HEK293 (cell line): ENCODE measurements at regions not wholly inside any gene's neighbourhood (a gene's known extent, or its start where the extent isn't known, plus 50 kb on each side); places are given as distances from the start of the nearest gene placed in this dataset.

Experiments used
- CTCF ChIA-PET: fragments of 350-600 bp; formaldehyde crosslinking; extraction: SDS; loops from one replicate; lab custom pipeline; 2021; ENCODE audit warnings: antibody characterized with exemption; lab: Yijun Ruan, JAX
- POLR2A ChIA-PET: fragments of 300-600 bp; formaldehyde crosslinking; extraction: SDS; loops from one replicate; lab custom pipeline; 2020; ENCODE audit warnings: antibody characterized with exemption, inconsistent platforms; lab: Yijun Ruan, JAX
- H3K27ac ChIP-seq: fragments of 200-500 bp; sonication (Bioruptor generic); 2 replicates; pipeline ENCODE4 v1.5.1; 2014; ENCODE audit warnings: low read depth, low read length, control low read depth, inconsistent platforms; ENCODE audit errors: extremely low read depth
- H3K36me3 ChIP-seq, 2 experiments: fragments of 200-500 bp in 1 of 2; sonication (Bioruptor generic) in 1 of 2; 1 replicate in 1 of 2; 2 replicates in 1 of 2; pipeline ENCODE4 v1.5.1; 2014 to 2017; ENCODE audit warnings: inconsistent platforms in 2 of 2, low read length in 2 of 2; ENCODE audit not compliant: control insufficient read depth in 2 of 2, insufficient read depth in 1 of 2
- H3K4me1 ChIP-seq: fragments of 200-500 bp; sonication (Bioruptor generic); 2 replicates; pipeline ENCODE4 v1.5.1; 2014; ENCODE audit warnings: mild to moderate bottlenecking, low read length, inconsistent platforms; ENCODE audit not compliant: control insufficient read depth, insufficient read depth
- H3K4me3 ChIP-seq: 2 replicates; pipeline ENCODE4 v1.5.1; 2011; ENCODE audit warnings: low read depth, mild to moderate bottlenecking, control low read depth, low read length, moderate library complexity
- H3K9me3 ChIP-seq: fragments of 200-500 bp; sonication (Bioruptor generic); 2 replicates; pipeline ENCODE4 v1.5.1; 2014; ENCODE audit warnings: low read depth, low read length, inconsistent platforms; ENCODE audit not compliant: control insufficient read depth, insufficient read depth
- BCL11A ChIP-seq: fragments of 450-650 bp; formaldehyde crosslinking; IDR thresholded peaks from 2 replicates; pipeline ENCODE4 v1.5.1; 2016; ENCODE audit warnings: low read depth, missing biosample characterization, missing genetic modification characterization
- GLIS2 ChIP-seq: fragments of 450-650 bp; formaldehyde crosslinking; IDR thresholded peaks from 2 replicates; pipeline ENCODE4 v1.5.1; 2016; ENCODE audit warnings: missing biosample characterization, missing genetic modification characterization
- PRDM2 ChIP-seq: fragments of 450-650 bp; formaldehyde crosslinking; IDR thresholded peaks from 2 replicates; pipeline ENCODE4 v1.5.1; 2016; ENCODE audit warnings: missing biosample characterization, missing genetic modification characterization, borderline replicate concordance
- REST ChIP-seq: fragments of 450-650 bp; formaldehyde crosslinking; IDR thresholded peaks from 2 replicates; pipeline ENCODE4 v1.5.1; 2016; ENCODE audit warnings: missing biosample characterization, missing genetic modification characterization
- ZBTB49 ChIP-seq: fragments of 450-650 bp; formaldehyde crosslinking; IDR thresholded peaks from 2 replicates; pipeline ENCODE4 v1.5.1; 2016; ENCODE audit warnings: missing biosample characterization, missing genetic modification characterization, low read depth
- ZFP37 ChIP-seq: fragments of 450-650 bp; formaldehyde crosslinking; IDR thresholded peaks from 2 replicates; pipeline ENCODE4 v1.5.1; 2016; ENCODE audit warnings: missing biosample characterization, missing genetic modification characterization
- ZIC2 ChIP-seq: fragments of 450-650 bp; formaldehyde crosslinking; IDR thresholded peaks from 2 replicates; pipeline ENCODE4 v1.5.1; 2016; ENCODE audit warnings: missing biosample characterization, missing genetic modification characterization
- ZNF184 ChIP-seq: fragments of 450-650 bp; IDR thresholded peaks from 2 replicates; pipeline ENCODE4 v1.5.1; 2018; ENCODE audit warnings: missing biosample characterization, mild to moderate bottlenecking, missing genetic modification characterization
- ZNF24 ChIP-seq: fragments of 450-650 bp; formaldehyde crosslinking; IDR thresholded peaks from 2 replicates; pipeline ENCODE4 v1.5.1; 2016; ENCODE audit warnings: missing biosample characterization, missing genetic modification characterization
- ZNF311 ChIP-seq: fragments of 450-650 bp; formaldehyde crosslinking; IDR thresholded peaks from 2 replicates; pipeline ENCODE4 v1.5.1; 2017; ENCODE audit warnings: missing biosample characterization, missing genetic modification characterization, borderline replicate concordance
- ZNF521 ChIP-seq: fragments of 450-650 bp; formaldehyde crosslinking; IDR thresholded peaks from 2 replicates; pipeline ENCODE4 v1.5.1; 2017; ENCODE audit warnings: missing biosample characterization, mild to moderate bottlenecking, missing genetic modification characterization
- ZNF544 ChIP-seq: fragments of 450-650 bp; formaldehyde crosslinking; IDR thresholded peaks from 2 replicates; pipeline ENCODE4 v1.5.0; 2017; ENCODE audit warnings: missing biosample characterization, missing genetic modification characterization
- ZNF600 ChIP-seq: fragments of 450-650 bp; formaldehyde crosslinking; IDR thresholded peaks from 2 replicates; pipeline ENCODE4 v1.5.1; 2016; ENCODE audit warnings: missing biosample characterization, missing genetic modification characterization
- ZNF624 ChIP-seq: fragments of 450-650 bp; formaldehyde crosslinking; IDR thresholded peaks from 2 replicates; pipeline ENCODE4 v1.5.1; 2017; ENCODE audit warnings: missing biosample characterization, missing genetic modification characterization
- ZNF629 ChIP-seq: fragments of 450-650 bp; formaldehyde crosslinking; IDR thresholded peaks from 2 replicates; pipeline ENCODE4 v1.5.1; 2017; ENCODE audit warnings: missing biosample characterization, missing genetic modification characterization
- ZNF654 ChIP-seq: fragments of 450-650 bp; formaldehyde crosslinking; IDR thresholded peaks from 2 replicates; pipeline ENCODE4 v1.5.1; 2016; ENCODE audit warnings: low read depth, missing biosample characterization, missing genetic modification characterization
- ZNF707 ChIP-seq: fragments of 450-650 bp; formaldehyde crosslinking; IDR thresholded peaks from 2 replicates; pipeline ENCODE4 v1.5.1; 2016; ENCODE audit warnings: missing biosample characterization, missing genetic modification characterization
- ZNF768 ChIP-seq: fragments of 450-650 bp; formaldehyde crosslinking; IDR thresholded peaks from 2 replicates; pipeline ENCODE4 v1.5.1; 2018; ENCODE audit warnings: missing biosample characterization, mild to moderate bottlenecking, missing genetic modification characterization

- no peaks in the 10 kb centered on the region for H3K36me3 ChIP-seq
- POLR2A ChIA-PET, result no interaction called here
- no peak overlapping the region for H3K4me3 ChIP-seq
- no peaks in the 10 kb centered on the region for H3K9me3 ChIP-seq
- H3K4me1 ChIP-seq, result peaks cover 8% of the 10 kb centered on the region
- TF ChIP-seq ZNF521, result no peak
- no peak for TF ChIP-seq REST (tag by site-specific recombination)
- TF ChIP-seq ZNF184 (tag by site-specific recombination), result no peak
- TF ChIP-seq ZNF654 (tag by site-specific recombination), result no peak
- no peak for TF ChIP-seq ZNF768 (tag by site-specific recombination)
- TF ChIP-seq ZNF311, result no peak
- no peak for TF ChIP-seq ZIC2 (tag by site-specific recombination)
- TF ChIP-seq ZFP37 (tag by site-specific recombination), result no peak
- no peak for TF ChIP-seq ZNF544
- no peak for TF ChIP-seq ZNF24
- no peak for TF ChIP-seq ZNF629 (tag by site-specific recombination)
- no peak for TF ChIP-seq PRDM2
- no peak for TF ChIP-seq ZBTB49
- no peak for TF ChIP-seq ZNF600 (tag by site-specific recombination)
- TF ChIP-seq ZNF707 (tag by site-specific recombination), result no peak
- no peak for TF ChIP-seq BCL11A
- no peak for TF ChIP-seq GLIS2 (tag by site-specific recombination)
- no peak for TF ChIP-seq ZNF624 (tag by site-specific recombination)
- CTCF ChIA-PET, result interaction anchor here (0.9 kb wide), 2 partner anchors 10 to 12 kb away, joined by 3 read pairs; no protein-coding TSS in a partner anchor
- no peak overlapping the region for H3K27ac ChIP-seq
Measured at GRCh38 chr14:58875613-58876012, 237.9 kb downstream of the DACT1 start.
